Peyer's patch (tissue), 4 donors: ENCODE measurements at regions not wholly inside any gene's neighbourhood (a gene's known extent, or its start where the extent isn't known, plus 50 kb on each side); places are given as distances from the start of the nearest gene placed in this dataset.

ENCODE experiments used
- CTCF ChIP-seq, 6 experiments: fragments of 450-650 bp in 4 of 6; fragments of 200-600 bp in 2 of 6; sonication (generic) in 1 of 6; IDR thresholded peaks; one replicate each; pipeline ENCODE4 v1.5.1; 2017 to 2019; ENCODE audit warnings: antibody characterized with exemption in 6 of 6, mild to moderate bottlenecking in 3 of 6, moderate library complexity in 1 of 6
- POLR2A ChIP-seq, 2 donors: fragments of 450-650 bp; IDR thresholded peaks; one replicate each; pipeline ENCODE4 v1.5.1; 2017; ENCODE audit warnings: antibody characterized with exemption in 2 of 2, mild to moderate bottlenecking in 2 of 2, moderate library complexity in 2 of 2

- TF ChIP-seq CTCF (IDR thresholded peaks at IDR 0.05) (no peak), POLR2A (IDR thresholded peaks at IDR 0.05) (no peak)
Observed at GRCh38 chr2:40773291-40773690, 321.4 kb upstream of the SLC8A1 start.
